ENCODE measurements at regions not wholly inside any gene's neighbourhood (a gene's known extent, or its start where the extent isn't known, plus 50 kb on each side); places are given as distances from the start of the nearest gene placed in this dataset.

GRCh38 chr11:133595998-133596590, 63.8 kb upstream of the OPCML start:
- intact Hi-C loops (cut with micrococcal nuclease): no loop called here
- peaks cover 4 to 8% of the 10 kb centered on the region in 2 donors for H3K9me3 Mint-ChIP-seq
- H3K36me3 ChIP-seq (ENCODE audit: control insufficient read depth, insufficient read depth, low read length): no peaks in the 10 kb centered on the region
- no peak for TF ChIP-seq CTCF (IDR thresholded peaks at IDR 0.05)
- peaks cover 3% of the 10 kb centered on the region for H3K9me3 ChIP-seq (ENCODE audit: control insufficient read depth, insufficient read depth, low read length)
- H3K27ac Mint-ChIP-seq: no peak overlapping the region
- no peaks in the 10 kb centered on the region for H3K27me3 ChIP-seq (ENCODE audit: control insufficient read depth, insufficient read depth, low read length)
- no peak overlapping the region for H3K4me3 ChIP-seq (ENCODE audit: low read length)
- no peak overlapping the region for H3K27ac ChIP-seq (ENCODE audit: low read length)
- H3K4me1 Mint-ChIP-seq: no peaks in the 10 kb centered on the region
- H3K4me3 Mint-ChIP-seq: no peak overlapping the region
- H3K36me3 Mint-ChIP-seq: no peaks in the 10 kb centered on the region
- no peak for DNase-seq
- 92% methylated on average over 21 of the region's 21 CpGs for WGBS (ENCODE audit: insufficient coverage)
- ATAC-seq: no peak
- no peaks in the 10 kb centered on the region for H3K4me1 ChIP-seq (ENCODE audit: control insufficient read depth, insufficient read depth, low read length)
- H3K27me3 Mint-ChIP-seq (ENCODE audit: low read depth in 2 of 2): peaks cover 0 to 2% of the 10 kb centered on the region in 2 donors

- H3K27me3 Mint-ChIP-seq (ENCODE audit: low read depth in 2 of 2): no peaks in the 10 kb centered on the region
- ATAC-seq: no peak
- H3K4me3 ChIP-seq (ENCODE audit: low read length): no peak overlapping the region
- H3K27ac ChIP-seq (ENCODE audit: low read length): no peak overlapping the region
- no peak overlapping the region for H3K4me3 Mint-ChIP-seq
- no peak overlapping the region for H3K27ac Mint-ChIP-seq
- DNase-seq: no peak
- intact Hi-C loops (cut with micrococcal nuclease): no loop called here
- no peaks in the 10 kb centered on the region for H3K27me3 ChIP-seq (ENCODE audit: control insufficient read depth, insufficient read depth, low read length)
- peaks cover 6 to 8% of the 10 kb centered on the region in 2 donors for H3K9me3 Mint-ChIP-seq
- no CpG with 5 or more reads among the region's 2 CpGs for WGBS (ENCODE audit: insufficient coverage)
- H3K4me1 Mint-ChIP-seq: no peaks in the 10 kb centered on the region
- H3K36me3 Mint-ChIP-seq: no peaks in the 10 kb centered on the region
- no peaks in the 10 kb centered on the region for H3K36me3 ChIP-seq (ENCODE audit: control insufficient read depth, insufficient read depth, low read length)
- H3K4me1 ChIP-seq (ENCODE audit: control insufficient read depth, insufficient read depth, low read length): no peaks in the 10 kb centered on the region
- H3K9me3 ChIP-seq (ENCODE audit: control insufficient read depth, insufficient read depth, low read length): peaks cover 3% of the 10 kb centered on the region
- no peak for TF ChIP-seq CTCF (IDR thresholded peaks at IDR 0.05)
Observed at GRCh38 chr11:133593036-133593435, 60.7 kb upstream of the OPCML start.

- H3K9me3 ChIP-seq (ENCODE audit: control insufficient read depth, insufficient read depth, low read length): no peaks in the 10 kb centered on the region
- no peak overlapping the region for H3K4me3 ChIP-seq (ENCODE audit: low read length)
- TF ChIP-seq CTCF (IDR thresholded peaks at IDR 0.05): no peak
- DNase-seq: no peak
- no peaks in the 10 kb centered on the region for H3K4me1 ChIP-seq (ENCODE audit: control insufficient read depth, insufficient read depth, low read length)
- Mint-ChIP-seq H3K9me3 (peaks cover 0 to 4% of the 10 kb centered on the region in 2 donors), H3K4me3 (no peak overlapping the region), H3K36me3 (no peaks in the 10 kb centered on the region), H3K27me3 (ENCODE audit: low read depth in 2 of 2) (no peaks in the 10 kb centered on the region), H3K27ac (no peak overlapping the region), H3K4me1 (no peaks in the 10 kb centered on the region)
- intact Hi-C loops (cut with micrococcal nuclease): no loop called here
- ATAC-seq: no peak
- H3K36me3 ChIP-seq (ENCODE audit: control insufficient read depth, insufficient read depth, low read length): no peaks in the 10 kb centered on the region
- H3K27me3 ChIP-seq (ENCODE audit: control insufficient read depth, insufficient read depth, low read length): no peaks in the 10 kb centered on the region
- WGBS (ENCODE audit: insufficient coverage): 92% methylated on average over 5 of the region's 5 CpGs
- no peak overlapping the region for H3K27ac ChIP-seq (ENCODE audit: low read length)
Observed at GRCh38 chr11:133586903-133587517, 54.7 kb upstream of the OPCML start.

- no peak overlapping the region for H3K4me3 Mint-ChIP-seq
- H3K27ac ChIP-seq (ENCODE audit: low read length): no peak overlapping the region
- H3K4me1 ChIP-seq (ENCODE audit: control insufficient read depth, insufficient read depth, low read length): no peaks in the 10 kb centered on the region
- no peaks in the 10 kb centered on the region for H3K36me3 Mint-ChIP-seq
- H3K4me3 ChIP-seq (ENCODE audit: low read length): no peak overlapping the region
- peaks cover 0 to 4% of the 10 kb centered on the region in 2 donors for H3K9me3 Mint-ChIP-seq
- no peaks in the 10 kb centered on the region for H3K4me1 Mint-ChIP-seq
- TF ChIP-seq CTCF (IDR thresholded peaks at IDR 0.05): no peak
- DNase-seq (no peak), ATAC-seq (no peak)
- no peak overlapping the region for H3K27ac Mint-ChIP-seq
- H3K27me3 ChIP-seq (ENCODE audit: control insufficient read depth, insufficient read depth, low read length): no peaks in the 10 kb centered on the region
- no peaks in the 10 kb centered on the region for H3K36me3 ChIP-seq (ENCODE audit: control insufficient read depth, insufficient read depth, low read length)
- WGBS (ENCODE audit: insufficient coverage): 67% methylated on average over 6 of the region's 7 CpGs
- intact Hi-C loops (cut with micrococcal nuclease): no loop called here
- no peaks in the 10 kb centered on the region for H3K9me3 ChIP-seq (ENCODE audit: control insufficient read depth, insufficient read depth, low read length)
- no peaks in the 10 kb centered on the region for H3K27me3 Mint-ChIP-seq (ENCODE audit: low read depth in 2 of 2)
Observed at GRCh38 chr11:133582750-133583149, 50.4 kb upstream of the OPCML start.
